Cardiac muscle cell (in vitro differentiated cells and primary cell): ENCODE measurements at regions not wholly inside any gene's neighbourhood (a gene's known extent, or its start where the extent isn't known, plus 50 kb on each side); places are given as distances from the start of the nearest gene placed in this dataset.
A peak's percentile ranks its signal among the peaks of the same experiment; 100 is the strongest.

Source experiments
- DNase-seq, 2 donors: peaks; one replicate each; pipeline versions ENCODE4 v3.0.0 to v3.0.0-alpha.2; 2010 to 2017; ENCODE audit warnings: low read depth in 1 of 2, low spot score in 1 of 2
- H3K27ac ChIP-seq: fragments of 200-600 bp; sonication (generic); 2 replicates; pipeline ENCODE4 v1.5.1; 2016
- H3K27me3 ChIP-seq: fragments of 200-600 bp; sonication (generic); 2 replicates; pipeline ENCODE4 v1.6.0; 2016; ENCODE audit warnings: control low read depth
- H3K36me3 ChIP-seq: fragments of 200-600 bp; sonication (generic); 2 replicates; pipeline ENCODE4 v1.5.1; 2016; ENCODE audit warnings: control low read depth
- H3K4me1 ChIP-seq: fragments of 200-600 bp; sonication (generic); 2 replicates; pipeline ENCODE4 v1.8.1; 2017; ENCODE audit warnings: low read depth, mild to moderate bottlenecking, mixed run types
- H3K4me3 ChIP-seq: fragments of 200-600 bp; sonication (generic); 2 replicates; pipeline ENCODE4 v1.5.1; 2016; ENCODE audit warnings: mild to moderate bottlenecking
- H3K9me3 ChIP-seq: fragments of 200-600 bp; sonication (generic); 2 replicates; pipeline ENCODE4 v1.5.1; 2017; ENCODE audit warnings: low read depth, mild to moderate bottlenecking, control low read depth
- TF ChIP-seq, protein P1 (sequence below): IDR thresholded peaks from 2 replicates; pipeline ENCODE4 v1.5.1; 2012; ENCODE audit warnings: low read depth, mild to moderate bottlenecking, low read length

DNA sequence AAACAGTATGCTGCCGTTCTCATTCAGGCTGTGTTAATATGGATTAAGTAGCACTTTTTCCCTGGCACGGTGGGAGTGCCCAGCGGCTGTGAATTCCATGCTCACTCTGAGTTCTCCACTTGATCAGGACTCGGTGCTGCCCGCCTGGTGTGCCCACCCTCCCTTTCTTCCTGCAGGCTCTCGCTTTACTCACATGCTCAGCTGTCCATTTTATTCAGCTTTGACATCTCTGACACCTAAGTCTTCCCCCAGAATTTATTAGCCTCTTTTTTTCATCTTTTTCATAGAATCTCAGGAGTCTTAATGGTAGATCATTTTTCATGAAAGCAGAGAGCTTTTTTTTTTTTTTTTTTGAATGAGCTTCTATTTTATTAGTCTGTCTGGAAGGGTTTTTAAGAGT is 626.5 kb downstream of the IRX1 start:
- H3K4me3 ChIP-seq, result no peak overlapping the region
- TF ChIP-seq, protein P1, sequence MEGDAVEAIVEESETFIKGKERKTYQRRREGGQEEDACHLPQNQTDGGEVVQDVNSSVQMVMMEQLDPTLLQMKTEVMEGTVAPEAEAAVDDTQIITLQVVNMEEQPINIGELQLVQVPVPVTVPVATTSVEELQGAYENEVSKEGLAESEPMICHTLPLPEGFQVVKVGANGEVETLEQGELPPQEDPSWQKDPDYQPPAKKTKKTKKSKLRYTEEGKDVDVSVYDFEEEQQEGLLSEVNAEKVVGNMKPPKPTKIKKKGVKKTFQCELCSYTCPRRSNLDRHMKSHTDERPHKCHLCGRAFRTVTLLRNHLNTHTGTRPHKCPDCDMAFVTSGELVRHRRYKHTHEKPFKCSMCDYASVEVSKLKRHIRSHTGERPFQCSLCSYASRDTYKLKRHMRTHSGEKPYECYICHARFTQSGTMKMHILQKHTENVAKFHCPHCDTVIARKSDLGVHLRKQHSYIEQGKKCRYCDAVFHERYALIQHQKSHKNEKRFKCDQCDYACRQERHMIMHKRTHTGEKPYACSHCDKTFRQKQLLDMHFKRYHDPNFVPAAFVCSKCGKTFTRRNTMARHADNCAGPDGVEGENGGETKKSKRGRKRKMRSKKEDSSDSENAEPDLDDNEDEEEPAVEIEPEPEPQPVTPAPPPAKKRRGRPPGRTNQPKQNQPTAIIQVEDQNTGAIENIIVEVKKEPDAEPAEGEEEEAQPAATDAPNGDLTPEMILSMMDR, result no peak

GRCh38 chr5:4222821-4223220 is 627.2 kb downstream of the IRX1 start:
- H3K36me3 ChIP-seq, result no peaks in the 10 kb centered on the region
- TF ChIP-seq, protein P1, result no peak
- H3K27ac ChIP-seq, result no peak overlapping the region
- DNase-seq, result no peak
- H3K27me3 ChIP-seq, result no peaks in the 10 kb centered on the region
- H3K4me3 ChIP-seq, result no peak overlapping the region
- H3K4me1 ChIP-seq, result no peaks in the 10 kb centered on the region
- H3K9me3 ChIP-seq, result no peaks in the 10 kb centered on the region

More for the DNA sequence above, 626.5 kb downstream of the IRX1 start:
- H3K36me3 ChIP-seq, result no peaks in the 10 kb centered on the region
- no peak for DNase-seq
- no peaks in the 10 kb centered on the region for H3K4me1 ChIP-seq
- no peaks in the 10 kb centered on the region for H3K9me3 ChIP-seq
- H3K27me3 ChIP-seq, result no peaks in the 10 kb centered on the region
- no peak overlapping the region for H3K27ac ChIP-seq

DNA sequence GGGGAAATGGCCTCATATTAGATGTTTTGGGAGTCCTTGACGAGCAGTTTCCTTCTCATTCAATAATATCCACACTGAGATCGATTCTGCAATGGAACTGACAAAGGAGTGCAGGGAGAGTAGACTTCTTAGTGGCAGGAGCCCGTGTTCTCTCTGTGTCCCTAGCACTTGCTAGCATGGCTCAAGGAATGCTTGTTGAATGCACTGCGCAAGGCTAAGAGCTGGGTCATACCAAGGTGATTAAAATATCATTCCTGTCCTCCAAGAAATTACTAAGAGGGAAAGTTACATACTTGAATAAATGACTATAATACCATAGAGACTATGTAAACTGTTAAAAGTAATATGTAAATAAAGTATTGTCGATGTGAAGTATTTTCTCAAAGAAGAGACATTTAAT is 630.1 kb downstream of the IRX1 start:
- Histone ChIP-seq H3K27me3 (peaks cover 6% of the 10 kb centered on the region), H3K9me3 (no peaks in the 10 kb centered on the region), H3K4me3 (no peak overlapping the region), H3K36me3 (no peaks in the 10 kb centered on the region), H3K4me1 (no peaks in the 10 kb centered on the region), H3K27ac (no peak overlapping the region)
- TF ChIP-seq, protein P1, result no peak
- DNase-seq, result no peak

DNA sequence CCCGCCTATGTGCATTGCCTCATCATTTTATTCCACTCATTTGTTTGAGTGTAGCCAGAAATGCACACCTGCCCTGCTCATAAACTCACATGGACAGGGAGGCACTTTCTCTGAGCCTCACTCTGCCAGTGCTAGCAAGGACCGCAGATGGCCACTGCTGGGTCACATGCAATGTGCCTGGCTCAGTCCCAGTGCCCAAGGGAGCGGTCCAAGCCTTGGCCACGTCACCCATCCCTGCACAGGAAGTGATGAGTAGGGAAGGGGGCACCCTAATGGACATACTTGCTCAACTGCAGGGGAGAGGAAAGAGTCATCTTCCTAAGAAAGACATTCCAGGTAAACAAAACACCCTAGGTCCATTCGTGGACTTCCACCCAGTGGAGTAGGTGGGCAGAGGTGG is 630.9 kb downstream of the IRX1 start:
- Histone ChIP-seq H3K4me3 (no peak overlapping the region), H3K36me3 (no peaks in the 10 kb centered on the region), H3K27me3 (peaks cover 6% of the 10 kb centered on the region), H3K27ac (no peak overlapping the region), H3K4me1 (no peaks in the 10 kb centered on the region), H3K9me3 (no peaks in the 10 kb centered on the region)
- DNase-seq, result no peak
- TF ChIP-seq, protein P1, result no peak

DNA sequence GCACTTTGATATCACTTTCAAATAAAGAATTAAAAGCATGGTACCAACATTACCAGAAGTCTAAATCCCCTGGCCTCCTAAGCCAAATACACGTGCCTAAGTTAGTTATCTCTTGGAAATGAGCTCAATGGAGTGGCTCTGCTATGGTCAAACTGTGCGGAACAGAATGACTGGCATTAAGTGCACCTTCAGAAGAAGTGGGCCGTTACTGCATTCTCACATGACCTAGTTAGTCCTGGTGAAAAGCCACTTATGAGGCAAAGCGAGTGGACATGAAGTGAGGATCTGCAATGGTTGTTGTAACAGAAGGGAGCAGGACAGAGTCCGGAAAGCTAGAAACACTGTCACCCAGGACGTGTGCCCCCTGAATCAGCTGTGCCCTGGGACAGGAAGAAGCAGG is 633.1 kb downstream of the IRX1 start:
- H3K27ac ChIP-seq, result no peak overlapping the region
- peak in 1 of 2 donors; percentile 41 for DNase-seq

More for the DNA sequence above, 633.1 kb downstream of the IRX1 start:
- Histone ChIP-seq H3K27me3 (peaks cover 6% of the 10 kb centered on the region), H3K4me3 (no peak overlapping the region), H3K4me1 (no peaks in the 10 kb centered on the region), H3K9me3 (no peaks in the 10 kb centered on the region), H3K36me3 (no peaks in the 10 kb centered on the region)
- TF ChIP-seq, protein P1, result no peak
